HG03432 (cell line): ENCODE measurements at regions not wholly inside any gene's neighbourhood (a gene's known extent, or its start where the extent isn't known, plus 50 kb on each side); places are given as distances from the start of the nearest gene placed in this dataset.
"Not testable (repeated sequence)": the region's sequence is repeated elsewhere in the genome, so short reads cannot be mapped to it uniquely, and the experiment has no call there.

Experiments
- ATAC-seq: cut with Tn5 transposase; IDR thresholded peaks from one replicate; pipeline ENCODE4 v1.9.1; 2021; ENCODE audit warnings: mild to moderate bottlenecking, moderate library complexity; ENCODE audit not compliant: unreplicated experiment

DNA sequence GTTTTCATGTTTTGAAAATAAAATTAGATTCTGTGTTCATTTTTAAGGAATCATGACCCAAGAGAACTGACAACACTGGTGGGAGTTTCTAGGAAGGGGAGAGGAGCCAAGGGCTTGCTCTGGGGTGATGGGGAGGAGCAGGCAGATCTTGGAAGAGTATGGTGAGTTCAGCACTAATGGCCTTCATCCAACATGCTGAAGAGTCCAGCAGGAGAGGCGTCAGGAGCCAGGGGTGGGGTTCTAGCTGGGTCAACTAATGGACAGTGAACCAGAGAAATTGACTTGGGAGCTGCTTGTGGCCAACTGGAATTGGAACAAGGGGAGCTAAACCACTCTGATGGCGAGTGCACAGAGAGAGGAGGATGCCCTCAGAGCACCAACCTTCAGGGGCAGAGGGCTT, 107.1 kb downstream of the MRPL14 start:
- no peak for ATAC-seq

DNA sequence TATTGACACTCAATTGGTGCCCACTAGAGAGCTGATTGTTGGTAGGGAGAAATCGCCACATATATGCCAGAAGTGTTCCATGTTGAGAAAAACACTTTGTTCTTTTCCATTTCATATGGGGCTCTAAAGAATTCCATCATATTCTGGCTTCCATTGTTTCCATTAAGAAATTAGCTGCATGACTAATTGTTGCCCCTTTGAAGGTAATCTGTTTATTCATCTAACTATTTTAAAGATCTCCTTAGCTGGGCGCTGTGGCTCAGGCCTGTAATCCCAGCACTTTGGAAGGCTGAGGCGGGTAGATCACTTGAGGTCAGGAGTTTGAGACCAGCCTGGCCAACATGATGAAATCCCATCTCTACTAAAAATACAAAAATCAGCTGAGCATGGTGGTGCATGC, 109.9 kb downstream of the MRPL14 start:
- ATAC-seq: not testable (repeated sequence)

DNA sequence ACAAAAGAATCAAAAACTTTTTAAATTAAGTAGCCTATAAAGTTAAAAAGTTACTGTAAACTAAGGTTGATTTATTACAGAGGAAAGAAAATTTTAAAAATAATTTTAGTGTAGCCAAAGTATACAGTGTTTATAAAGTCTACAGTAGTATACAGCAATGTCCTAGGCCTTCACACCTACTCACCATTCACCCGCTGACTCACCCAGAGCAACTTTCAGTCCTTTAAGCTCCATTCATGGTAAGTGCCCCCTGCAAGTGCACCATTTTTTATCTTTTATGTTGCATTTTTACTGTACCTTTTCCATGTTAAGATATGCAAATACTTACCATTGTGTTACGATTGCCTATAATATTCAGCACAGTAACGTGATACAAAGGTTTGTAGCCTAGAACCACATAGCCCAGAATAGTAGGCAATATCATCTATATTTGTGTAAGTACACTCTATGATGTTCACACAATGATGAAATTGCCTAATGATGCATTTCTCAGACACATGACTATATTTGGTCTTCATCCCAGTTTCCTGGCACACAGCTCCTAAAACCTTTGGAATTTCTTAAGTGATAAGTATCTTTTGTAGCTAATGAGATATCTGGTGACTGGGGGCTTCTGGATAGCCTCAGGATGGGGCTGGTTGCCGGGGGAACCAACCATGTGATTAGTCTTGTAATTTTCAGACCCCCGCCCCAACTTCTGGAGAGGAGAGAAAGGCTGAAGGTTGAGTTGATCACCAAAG, 111.0 kb downstream of the MRPL14 start:
- no peak for ATAC-seq

DNA sequence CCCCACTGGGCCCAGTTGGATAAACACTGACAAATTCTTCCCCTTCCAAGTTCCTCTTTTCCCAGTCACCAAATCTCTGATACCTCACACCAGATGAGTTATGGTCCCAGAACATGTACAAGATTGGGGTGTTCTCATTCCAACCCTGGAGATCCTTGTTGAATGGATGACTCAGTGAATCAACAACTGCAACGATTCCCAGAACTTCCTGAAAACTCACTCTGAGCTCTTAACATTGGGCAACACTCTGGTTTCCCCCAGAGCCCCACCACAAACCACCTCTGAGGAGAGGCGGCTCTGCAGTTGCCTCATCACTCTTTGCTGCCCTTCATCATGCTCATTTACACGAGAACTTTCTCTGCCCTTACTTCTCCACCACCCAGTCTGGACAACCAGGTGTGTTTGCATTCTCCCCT, 115.2 kb downstream of the MRPL14 start:
- ATAC-seq: no peak

DNA sequence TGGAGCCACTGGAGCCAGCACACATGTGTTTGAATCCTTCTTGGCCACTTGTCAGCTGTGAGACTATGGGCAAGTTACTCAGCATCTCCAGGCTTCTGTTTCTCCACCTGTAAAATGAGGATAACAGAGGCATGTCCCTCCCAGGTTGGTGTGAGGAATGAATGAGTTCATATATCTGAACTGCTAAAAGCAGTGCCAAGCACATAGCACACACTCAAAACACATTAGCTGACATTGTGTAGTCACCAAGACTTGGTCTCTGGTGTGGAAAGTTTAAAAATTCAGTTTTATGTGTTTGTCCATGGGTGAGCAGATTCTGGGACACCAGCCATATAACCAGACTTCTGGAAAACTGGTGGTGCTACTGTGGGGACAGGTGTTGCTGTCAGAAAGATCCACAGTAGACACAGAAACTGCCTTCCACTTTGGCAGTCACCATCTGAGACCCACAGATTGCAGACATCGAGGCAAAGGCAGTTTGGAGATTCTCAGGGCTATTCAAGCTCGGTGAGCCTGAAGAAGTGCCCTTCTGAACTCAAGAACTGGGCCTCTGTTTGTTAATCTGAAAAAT, 115.8 kb downstream of the MRPL14 start:
- ATAC-seq: no peak

DNA sequence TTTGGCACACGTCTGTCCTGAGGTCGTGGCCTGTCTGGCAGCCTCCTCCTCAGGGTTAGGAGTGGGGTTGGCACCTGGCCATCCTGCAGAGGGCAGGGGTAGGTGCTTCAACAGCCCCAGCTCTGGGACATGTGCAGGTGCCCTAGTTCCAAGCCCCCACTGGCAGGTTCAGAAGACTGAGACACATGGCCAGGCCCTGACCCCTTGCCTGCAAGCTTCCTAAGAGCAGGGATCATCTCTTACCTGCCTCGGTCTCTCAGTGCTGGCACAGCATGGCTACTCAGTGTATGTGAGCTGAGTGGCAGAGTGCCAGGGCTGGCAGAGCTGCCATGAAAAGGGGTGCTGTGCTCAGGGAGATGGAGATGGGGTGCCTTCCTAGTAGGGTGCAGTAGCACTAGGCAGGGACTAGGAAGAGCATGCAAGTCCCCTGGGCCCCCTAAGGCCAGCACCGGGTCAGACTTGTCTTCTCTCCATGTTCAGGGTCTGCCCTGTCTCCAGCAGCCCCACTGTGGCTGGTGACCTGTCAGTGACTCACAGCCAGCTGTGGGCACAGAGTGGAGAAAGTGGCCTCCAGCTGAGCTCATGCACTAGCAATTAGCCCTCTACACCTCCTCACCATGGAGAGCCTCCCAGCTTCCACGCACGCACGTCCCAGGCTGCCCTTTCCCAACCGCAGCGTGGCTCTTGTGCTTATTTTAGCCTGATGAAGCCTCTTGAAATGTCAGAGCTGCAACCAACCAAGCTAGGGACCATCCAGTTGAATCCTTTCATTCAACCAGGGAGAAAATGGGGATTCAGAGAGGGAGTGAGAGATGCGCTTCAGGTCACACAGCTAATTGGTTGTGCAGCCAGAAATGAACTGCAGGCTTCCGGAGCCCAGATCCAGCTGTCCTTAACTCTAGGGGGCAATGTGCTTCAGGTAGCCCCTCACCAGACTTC, 116.6 kb downstream of the MRPL14 start:
- ATAC-seq: no peak

DNA sequence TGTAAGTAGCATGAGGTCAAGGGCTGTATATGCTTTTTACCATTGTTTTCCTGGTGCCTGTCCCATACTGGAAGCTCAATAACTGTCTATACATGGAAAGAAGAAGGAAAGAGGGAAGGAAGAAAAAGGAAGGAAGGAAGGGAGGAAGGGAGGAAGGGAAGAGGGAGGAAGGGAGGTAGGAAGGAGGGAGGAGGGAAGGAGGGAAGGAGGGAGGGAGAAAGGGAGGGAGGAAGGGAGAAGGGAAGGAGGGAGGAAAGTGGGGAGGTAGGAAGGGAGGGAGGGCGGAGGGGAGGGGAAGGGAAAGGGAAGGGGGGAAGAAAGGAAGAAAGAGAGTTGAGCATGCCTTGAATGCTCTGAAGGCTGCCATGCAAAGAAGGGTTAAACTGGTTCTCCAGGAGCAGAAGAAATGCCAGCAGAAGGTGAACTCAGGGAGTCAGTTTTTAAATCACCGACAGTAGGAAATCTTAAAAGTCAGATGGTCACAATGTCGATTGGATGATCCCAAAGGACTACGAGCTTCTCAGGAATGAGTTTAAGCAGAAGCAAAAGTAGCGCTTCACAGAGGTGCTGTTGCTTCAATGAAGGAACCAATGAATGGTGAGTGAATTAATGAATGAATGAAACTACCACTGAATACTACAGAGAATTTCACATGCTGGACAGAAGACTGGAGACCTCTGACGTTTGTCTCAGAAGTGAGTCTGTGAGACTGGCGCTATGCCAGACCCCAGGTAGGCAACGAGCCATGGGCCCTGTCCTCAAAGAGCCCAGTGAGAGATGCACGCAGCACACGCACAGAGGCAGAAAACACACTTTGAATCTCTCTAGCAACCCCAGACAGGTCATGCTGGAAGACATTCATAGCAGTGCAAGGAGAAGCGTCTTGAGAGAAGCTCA, 117.6 kb downstream of the MRPL14 start:
- no peak for ATAC-seq

DNA sequence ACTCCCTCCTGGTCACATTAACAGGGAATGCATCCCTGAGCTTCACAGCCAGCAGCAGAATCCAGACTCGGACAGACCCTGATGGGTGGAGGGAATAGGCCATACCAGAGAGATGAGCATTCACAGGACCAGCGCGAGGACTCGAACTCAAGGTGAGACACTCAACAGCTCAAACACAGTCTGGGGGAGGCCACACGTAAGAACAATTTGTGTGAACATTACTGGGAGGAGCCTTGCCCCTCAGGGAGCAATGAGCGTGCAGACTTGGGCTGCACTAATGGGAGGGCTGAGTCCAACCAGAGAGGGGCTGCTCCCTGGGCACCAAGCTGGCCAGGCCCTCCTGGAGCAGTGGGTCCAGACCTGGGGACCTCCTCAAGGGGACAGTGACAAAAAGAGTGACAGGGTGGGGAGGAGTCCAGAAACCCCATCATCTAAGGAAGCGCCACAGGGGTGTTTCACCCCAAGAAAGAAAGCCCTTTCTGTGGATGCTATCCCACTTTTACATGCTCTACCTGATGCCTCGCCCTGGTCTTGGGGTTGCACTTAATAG, 118.4 kb downstream of the MRPL14 start:
- no peak for ATAC-seq

DNA sequence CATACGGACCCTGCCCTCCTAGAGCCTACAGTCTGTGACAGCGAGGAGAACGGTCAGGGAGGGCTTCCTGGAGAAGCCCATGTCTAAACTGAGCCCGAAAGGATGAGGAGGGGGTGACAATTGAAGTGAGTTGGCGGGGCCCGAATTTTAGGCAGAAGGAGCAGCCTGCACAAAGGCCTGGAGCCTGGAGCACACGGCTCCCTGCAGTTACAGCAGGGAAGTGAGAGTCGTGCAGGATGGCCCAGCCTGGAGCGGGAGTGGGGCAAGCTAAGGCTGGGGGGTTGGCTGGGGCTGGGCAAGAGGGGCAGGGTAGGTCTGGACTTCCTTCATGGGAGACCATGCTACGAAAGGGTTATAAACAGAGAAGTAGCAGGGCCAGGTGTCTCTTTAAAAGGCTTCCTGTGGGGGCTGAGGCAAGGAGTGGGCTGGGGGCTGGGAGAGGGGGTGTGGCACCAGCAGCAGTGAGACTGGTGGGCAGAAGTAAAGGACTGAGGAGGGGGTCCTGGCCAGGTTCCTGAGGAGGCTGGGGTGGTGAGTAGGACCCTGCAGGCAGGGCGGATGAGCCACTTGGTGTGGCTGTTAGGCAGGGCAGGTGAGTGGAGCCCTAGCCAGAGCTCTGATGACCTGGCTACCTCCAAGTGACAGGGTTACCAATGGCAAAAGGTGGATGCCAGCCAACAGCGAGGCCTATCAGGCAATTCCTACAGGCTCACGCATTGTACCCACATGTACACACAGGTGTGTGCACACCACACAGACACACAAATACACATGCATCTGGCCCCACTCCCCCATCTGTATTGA, 119.2 kb downstream of the MRPL14 start:
- no peak for ATAC-seq

DNA sequence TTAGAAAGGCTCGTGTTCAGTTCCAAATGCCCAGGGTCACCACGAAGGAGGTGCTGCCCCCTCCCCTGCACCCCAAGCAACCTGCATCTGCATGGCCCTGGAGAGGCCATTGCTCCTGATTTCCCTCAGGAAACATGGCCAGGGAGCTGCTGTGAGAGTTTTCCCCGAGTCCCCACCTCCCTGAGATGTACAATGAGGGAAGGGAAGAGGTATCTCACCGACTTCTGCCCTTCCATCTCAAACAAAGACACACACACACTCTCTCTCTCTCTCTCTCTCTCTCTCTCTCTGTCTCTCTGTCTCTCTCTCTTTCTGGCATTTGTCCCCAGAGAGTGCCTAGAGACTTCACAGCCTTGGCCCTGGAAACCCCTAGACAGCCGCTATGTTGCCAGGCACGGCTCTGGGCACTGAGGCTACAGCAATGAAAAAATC, 120.4 kb downstream of the MRPL14 start:
- no peak for ATAC-seq

DNA sequence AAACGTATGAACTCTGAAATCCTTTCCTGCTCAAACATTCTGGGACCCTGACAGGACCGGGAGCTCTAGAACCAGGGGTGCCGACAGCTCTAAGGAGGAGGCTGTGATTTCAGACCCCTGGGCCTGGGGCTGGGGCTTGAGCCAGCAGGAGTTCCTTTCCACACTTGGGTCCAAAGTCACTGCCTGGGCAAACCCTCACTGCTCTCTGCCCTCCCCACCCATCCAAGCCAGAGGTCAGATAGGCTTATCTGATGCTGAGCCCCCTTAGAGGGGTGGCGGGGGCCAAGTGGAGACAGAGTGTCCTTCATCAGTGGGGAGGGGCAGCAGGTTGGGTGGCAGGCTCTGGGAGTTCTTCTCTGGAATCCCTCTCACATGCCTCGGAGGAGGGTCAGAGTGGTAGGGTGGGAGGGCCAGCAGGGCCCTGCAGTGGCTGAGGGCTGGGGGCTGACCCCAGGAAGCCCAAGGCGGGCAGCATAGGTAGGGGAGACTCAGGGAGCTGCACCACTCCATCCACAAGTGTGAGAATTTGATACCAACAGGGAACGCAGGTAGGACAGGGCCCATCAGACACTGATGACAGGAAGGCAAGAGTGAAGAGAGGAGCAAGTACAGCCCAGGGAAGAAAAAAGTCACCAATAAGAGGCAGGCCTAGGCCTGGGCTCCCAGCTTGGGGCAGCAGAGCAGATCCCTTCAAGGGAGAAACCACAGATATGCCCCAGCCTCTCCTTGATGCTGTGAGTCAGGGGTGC, 121.0 kb downstream of the MRPL14 start:
- ATAC-seq: no peak

DNA sequence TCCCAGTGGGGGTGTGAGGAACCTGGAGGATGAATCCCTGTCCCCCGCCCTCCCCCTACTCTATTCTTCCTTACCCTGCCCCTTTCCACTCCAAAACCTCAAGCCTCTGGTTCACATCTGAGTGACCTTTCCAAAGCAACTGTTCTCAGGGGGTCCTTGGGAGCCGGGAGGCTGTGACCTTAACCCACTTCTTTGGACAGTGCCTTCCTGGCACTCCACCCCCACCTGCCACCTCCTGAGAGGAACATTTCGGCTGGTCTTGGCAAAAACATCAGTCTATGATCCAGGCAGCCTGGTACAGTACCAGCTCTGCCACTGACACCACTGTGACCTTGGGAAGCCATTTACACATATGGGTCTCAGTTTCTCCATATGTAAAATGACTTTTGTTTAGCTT, 121.7 kb downstream of the MRPL14 start:
- ATAC-seq: no peak

DNA sequence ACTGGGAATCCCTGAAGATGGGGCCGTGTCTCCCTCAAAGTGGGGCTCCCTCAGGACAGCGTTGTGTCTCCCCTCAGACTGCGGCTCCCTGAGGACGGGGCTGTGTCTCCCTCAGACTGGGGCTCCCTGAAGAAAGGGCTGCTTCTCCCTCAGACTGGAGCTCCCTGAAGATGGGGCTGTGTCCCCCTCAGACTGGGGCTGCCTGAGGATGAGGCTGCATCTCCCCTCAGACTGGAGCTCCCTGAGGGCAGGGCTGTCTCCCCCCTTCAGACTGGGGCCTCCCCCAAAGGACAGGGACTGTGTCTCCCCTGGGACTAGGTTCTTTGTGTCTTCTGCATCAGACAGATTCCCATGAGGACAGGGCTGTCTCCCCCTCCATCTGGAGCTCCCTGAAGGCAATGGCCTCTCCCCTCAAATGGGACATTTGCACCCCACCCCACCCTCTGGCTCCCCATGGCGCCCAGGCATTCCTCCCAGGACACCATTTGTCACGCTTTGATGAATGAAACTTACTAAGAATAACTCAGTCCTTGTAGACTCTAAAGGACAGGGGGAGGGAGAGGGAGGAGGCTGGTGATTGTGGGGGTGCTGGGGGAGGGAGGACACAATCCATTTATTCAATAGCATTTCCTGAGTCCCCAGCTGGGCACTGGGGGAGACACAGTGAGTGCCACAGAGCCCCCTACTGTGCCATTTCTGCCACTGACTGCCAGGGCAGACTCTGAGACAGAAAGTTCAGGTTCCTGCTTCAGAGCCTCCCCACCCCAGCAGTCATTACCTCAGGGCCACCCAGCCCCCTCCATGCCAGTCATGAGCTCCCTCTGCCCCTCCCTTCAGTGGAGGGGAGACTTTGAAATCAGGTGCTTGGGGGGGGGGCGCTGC, 122.4 kb downstream of the MRPL14 start:
- no peak for ATAC-seq

DNA sequence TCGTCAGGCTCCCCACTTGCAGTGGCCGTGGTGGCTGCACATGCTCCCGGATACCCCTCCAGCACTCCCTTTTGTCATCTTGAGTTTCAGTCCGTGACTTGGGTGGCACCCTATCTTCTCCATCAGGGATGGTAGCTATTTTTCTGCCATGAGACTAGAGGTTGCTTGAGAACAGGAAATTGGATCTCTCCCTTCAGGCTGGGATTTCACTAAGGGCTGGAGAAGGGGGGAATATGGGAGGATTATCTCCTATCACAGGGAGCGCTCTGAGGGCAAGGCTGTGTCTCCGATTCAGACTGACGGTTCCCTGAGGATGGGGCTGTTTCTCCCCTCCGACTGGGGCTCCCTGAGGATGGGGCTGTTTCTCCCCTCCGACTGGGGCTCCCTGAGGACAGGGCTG, 123.1 kb downstream of the MRPL14 start:
- no peak for ATAC-seq

DNA sequence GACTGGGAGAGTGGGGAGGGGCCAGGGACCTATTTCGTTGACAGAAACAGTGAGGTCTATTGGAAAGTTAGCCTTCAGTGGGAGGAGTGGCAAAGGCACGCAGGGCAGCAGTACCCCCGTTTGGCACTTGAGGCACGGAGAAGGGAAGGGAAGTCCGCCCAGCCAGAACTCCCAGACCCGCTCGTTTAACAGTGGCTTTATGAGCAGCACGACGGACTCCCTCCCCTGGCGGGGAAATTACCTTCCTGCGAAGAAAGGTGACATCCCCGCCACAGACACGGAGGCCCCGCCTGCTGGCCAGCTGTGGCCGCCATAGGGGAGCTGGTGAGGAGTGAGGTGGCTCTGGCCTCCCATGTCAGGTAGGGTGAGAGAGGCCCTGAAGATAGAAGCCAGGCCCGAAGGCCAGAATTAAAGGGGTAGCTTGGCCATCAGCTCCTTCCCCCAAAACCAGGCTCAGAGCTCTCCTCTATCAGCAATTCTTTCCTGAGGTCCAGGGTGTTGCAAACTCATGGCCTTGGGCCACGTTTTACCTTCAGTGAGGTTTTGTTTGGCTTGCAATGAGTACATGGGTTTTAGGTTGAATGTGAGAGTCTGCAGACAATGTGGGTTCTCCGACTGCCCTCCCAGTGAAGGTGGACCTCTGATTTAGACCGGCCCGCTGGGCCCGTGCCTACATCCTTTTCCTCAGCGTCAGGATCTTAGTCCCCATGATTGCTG, 123.7 kb downstream of the MRPL14 start:
- ATAC-seq: peak; percentile 24

DNA sequence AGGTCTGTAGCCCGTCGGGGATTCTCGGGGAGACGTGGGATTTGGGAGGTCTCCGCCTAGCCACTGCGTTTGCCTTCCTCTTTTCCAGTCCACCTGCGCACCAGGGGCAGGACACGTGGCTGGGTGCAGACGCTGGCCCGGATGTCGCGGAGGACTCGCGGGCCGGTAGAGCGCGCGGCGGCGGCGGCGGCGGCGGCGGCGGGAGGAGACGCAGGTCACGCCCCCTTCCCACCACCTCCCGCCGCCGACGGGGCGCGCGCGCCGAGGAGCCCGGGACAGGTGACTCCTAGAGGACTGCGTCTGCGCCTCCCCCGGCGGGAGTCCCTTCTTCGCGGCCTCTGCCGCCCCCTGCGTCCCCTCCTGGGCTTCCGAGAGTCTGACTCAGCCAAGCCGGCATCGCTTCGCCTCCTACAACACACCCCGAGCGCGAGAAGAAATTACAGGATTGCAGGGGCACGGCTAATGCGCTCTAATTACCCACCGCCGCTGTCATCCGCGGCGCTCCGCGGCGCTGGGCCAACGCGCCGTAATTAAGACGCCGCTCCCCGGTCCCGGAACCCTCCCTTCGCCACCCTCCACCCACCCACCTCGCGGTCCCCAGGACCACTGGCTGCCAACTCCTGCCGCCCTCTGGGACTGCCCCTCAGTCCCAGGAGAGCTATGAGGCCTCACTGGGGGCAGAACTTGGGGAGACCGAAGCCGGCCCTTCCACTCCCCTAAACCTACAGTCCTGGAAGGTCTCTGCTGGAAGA, 124.5 kb downstream of the MRPL14 start:
- ATAC-seq: peak; percentile 31
